Adrenal gland (tissue), 9 donors: ENCODE measurements at regions not wholly inside any gene's neighbourhood (a gene's known extent, or its start where the extent isn't known, plus 50 kb on each side); places are given as distances from the start of the nearest gene placed in this dataset.

Experiments
- DNase-seq, 7 donors: peaks; one replicate each; pipeline ENCODE4 v3.0.0-alpha.2; 2019 to 2020
- H3K27ac ChIP-seq, 5 donors: fragments of 200-600 bp; sonication (generic) in 4 of 5; 1 replicate in 3 of 5; 2 replicates in 2 of 5; pipeline versions ENCODE4 v1.5.1 to v1.8.0; 2016 to 2020; ENCODE audit warnings: mild to moderate bottlenecking in 1 of 5
- H3K27me3 ChIP-seq: fragments of 200-600 bp; 2 replicates; pipeline ENCODE4 v1.8.0; 2021
- H3K36me3 ChIP-seq, 2 donors: fragments of 200-600 bp; replicated peaks in 1 of 2; 1 replicate in 1 of 2; 2 replicates in 1 of 2; pipeline versions ENCODE4 v1.5.1 to v1.8.0; 2018 to 2022
- H3K4me1 ChIP-seq, 2 donors: fragments of 200-600 bp; replicated peaks in 1 of 2; 1 replicate in 1 of 2; 2 replicates in 1 of 2; pipeline versions ENCODE4 v1.5.1 to v1.8.0; 2018 to 2021
- H3K4me3 ChIP-seq, 4 donors: fragments of 200-600 bp; sonication (generic) in 3 of 4; one replicate each; pipeline ENCODE4 v1.5.1; 2016 to 2018
- H3K9me3 ChIP-seq, 3 donors: fragments of 200-600 bp; sonication (generic) in 1 of 3; replicated peaks in 1 of 3; 1 replicate in 2 of 3; 2 replicates in 1 of 3; pipeline versions ENCODE4 v1.5.1 to v1.8.0; 2016 to 2021
- POLR2A ChIP-seq, 2 donors: fragments of 450-650 bp; IDR thresholded peaks; one replicate each; pipeline ENCODE4 v1.6.1; 2017; ENCODE audit warnings: antibody characterized with exemption in 2 of 2, mild to moderate bottlenecking in 2 of 2, moderate library complexity in 1 of 2
- WGBS, 4 donors: extraction: QIAGEN DNeasy Blood & Tissue Kit in 2 of 4; methylation state at CpG; one replicate each; pipeline versions ENCODE4 v1.1.5 to v1.1.7; 2013 to 2017; 5-methylcytosine and 5-hydroxymethylcytosine counted together
- intact Hi-C, 2 donors: fragments of 100-400 bp; cut with DNase I; formaldehyde crosslinking; loops; one replicate each; pipeline versions ENCODE4 v1.14.1 to v1.15.0; 2022 to 2023
- TF ChIP-seq, protein P1 (sequence below), 6 experiments: fragments of 450-650 bp in 4 of 6; fragments of 200-600 bp in 2 of 6; sonication (generic) in 1 of 6; IDR thresholded peaks; 1 replicate in 5 of 6; 2 replicates in 1 of 6; pipeline versions ENCODE4 v1.5.1 to v1.8.0; 2016 to 2021; ENCODE audit warnings: antibody characterized with exemption in 6 of 6, mild to moderate bottlenecking in 2 of 6, moderate library complexity in 1 of 6
- donor health status: healthy with polysubstance abuse.
- donor health status: Bipolar disorder and iron deficiency.
- donor health status: DM: yes; HTN: yes; CAD: no.
- donor health status: DM: no; HTN: no; CAD: no.
- donor health status: DM: no; HTN: no; CAD: no.

DNA sequence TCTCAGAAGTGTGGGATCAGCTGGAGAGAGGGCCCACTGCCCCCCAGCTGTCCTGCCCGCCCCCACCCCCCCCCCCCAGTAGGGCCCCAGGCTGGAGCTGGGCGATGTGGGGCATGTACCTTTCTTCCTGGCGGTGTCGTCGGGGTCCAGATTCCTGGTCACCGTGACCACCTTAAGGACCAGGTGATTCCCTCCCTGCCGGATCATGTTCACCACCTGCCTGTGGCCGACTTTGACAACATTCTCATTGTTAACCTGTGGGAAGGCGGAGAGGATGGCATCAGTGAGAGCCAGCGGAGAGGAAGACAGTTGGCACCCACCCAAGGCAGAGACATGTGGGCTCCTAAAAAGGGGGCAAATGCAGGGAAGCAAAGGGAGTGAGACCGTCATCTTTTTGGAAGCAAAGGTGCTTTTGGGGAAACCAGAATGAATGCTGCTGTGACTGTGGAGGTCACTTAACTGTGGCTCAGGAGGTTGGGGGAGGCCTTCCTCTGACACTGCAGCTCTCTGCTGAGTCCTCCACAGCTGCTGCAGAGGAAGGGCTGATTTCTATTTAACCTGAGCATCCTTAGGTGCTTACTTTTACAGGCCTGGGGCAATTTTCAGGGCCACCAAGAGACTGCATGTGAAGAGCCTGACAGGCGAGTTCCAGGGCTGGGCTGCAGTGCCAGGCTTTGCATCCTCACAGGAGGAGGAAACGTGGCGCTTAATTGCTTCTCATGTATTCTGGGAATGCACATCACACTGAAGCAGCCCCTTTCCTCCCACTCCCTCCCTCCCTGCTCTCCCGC is 104.5 kb downstream of the CTTN start:
- Histone ChIP-seq H3K27me3 (no peaks in the 10 kb centered on the region), H3K4me3 (no peak overlapping the region), H3K27ac (no peak overlapping the region), H3K4me1 (no peaks in the 10 kb centered on the region), H3K36me3 (no peaks in the 10 kb centered on the region), H3K9me3 (no peaks in the 10 kb centered on the region)
- intact Hi-C loops: no loop called here
- no peak for DNase-seq
- 84 to 92% (median 91%) methylated on average over 8 to 15 of the region's 15 CpGs for WGBS, 4 donors
- TF ChIP-seq, protein P1, sequence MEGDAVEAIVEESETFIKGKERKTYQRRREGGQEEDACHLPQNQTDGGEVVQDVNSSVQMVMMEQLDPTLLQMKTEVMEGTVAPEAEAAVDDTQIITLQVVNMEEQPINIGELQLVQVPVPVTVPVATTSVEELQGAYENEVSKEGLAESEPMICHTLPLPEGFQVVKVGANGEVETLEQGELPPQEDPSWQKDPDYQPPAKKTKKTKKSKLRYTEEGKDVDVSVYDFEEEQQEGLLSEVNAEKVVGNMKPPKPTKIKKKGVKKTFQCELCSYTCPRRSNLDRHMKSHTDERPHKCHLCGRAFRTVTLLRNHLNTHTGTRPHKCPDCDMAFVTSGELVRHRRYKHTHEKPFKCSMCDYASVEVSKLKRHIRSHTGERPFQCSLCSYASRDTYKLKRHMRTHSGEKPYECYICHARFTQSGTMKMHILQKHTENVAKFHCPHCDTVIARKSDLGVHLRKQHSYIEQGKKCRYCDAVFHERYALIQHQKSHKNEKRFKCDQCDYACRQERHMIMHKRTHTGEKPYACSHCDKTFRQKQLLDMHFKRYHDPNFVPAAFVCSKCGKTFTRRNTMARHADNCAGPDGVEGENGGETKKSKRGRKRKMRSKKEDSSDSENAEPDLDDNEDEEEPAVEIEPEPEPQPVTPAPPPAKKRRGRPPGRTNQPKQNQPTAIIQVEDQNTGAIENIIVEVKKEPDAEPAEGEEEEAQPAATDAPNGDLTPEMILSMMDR (IDR thresholded peaks at IDR 0.05): no peak
- TF ChIP-seq POLR2A (IDR thresholded peaks at IDR 0.05): no peak

DNA sequence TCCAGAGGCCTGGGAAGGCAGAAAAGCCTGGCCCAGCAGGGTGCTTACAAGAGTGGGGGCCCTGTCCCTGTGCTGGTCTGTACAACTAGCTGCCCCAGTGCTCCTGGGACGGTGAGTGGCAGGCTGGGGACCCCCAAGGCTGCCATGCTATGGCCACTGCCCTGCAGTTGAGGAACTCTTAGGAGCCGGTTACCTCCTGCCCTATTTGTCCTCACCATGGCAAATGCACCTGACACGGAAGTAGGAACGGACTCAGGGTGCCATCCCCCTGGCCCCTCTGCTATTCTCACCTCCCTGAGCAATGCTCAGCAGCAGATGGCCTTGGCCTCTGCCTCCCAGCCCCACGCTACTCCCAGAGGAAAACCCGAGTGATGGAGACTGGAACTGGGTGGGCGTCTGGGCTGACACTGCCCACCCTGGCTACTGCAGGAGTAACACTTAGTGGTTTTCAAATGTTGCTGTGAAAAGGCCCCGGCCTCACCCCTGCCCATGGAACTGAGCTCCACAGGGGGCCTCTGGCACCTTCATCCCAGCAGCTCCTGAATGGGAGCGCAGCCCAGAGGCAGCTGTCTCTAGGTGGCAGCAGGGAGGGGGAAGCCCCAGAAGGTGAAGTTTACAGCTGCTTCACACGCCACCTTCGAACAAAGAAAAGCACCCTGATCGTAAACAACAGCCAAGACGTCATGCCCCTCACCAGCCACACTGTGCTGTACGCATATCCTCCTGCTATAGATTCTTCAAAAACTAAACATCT is 105.3 kb downstream of the CTTN start:
- Histone ChIP-seq H3K27ac (no peak overlapping the region), H3K9me3 (no peaks in the 10 kb centered on the region), H3K36me3 (no peaks in the 10 kb centered on the region), H3K4me1 (no peaks in the 10 kb centered on the region), H3K27me3 (no peaks in the 10 kb centered on the region), H3K4me3 (no peak overlapping the region)
- TF ChIP-seq, protein P1 (IDR thresholded peaks at IDR 0.05): no peak
- TF ChIP-seq POLR2A (IDR thresholded peaks at IDR 0.05): no peak
- intact Hi-C loops: no loop called here
- no peak for DNase-seq
- 83 to 89% (median 87%) methylated on average over 9 to 14 of the region's 14 CpGs for WGBS, 4 donors

DNA sequence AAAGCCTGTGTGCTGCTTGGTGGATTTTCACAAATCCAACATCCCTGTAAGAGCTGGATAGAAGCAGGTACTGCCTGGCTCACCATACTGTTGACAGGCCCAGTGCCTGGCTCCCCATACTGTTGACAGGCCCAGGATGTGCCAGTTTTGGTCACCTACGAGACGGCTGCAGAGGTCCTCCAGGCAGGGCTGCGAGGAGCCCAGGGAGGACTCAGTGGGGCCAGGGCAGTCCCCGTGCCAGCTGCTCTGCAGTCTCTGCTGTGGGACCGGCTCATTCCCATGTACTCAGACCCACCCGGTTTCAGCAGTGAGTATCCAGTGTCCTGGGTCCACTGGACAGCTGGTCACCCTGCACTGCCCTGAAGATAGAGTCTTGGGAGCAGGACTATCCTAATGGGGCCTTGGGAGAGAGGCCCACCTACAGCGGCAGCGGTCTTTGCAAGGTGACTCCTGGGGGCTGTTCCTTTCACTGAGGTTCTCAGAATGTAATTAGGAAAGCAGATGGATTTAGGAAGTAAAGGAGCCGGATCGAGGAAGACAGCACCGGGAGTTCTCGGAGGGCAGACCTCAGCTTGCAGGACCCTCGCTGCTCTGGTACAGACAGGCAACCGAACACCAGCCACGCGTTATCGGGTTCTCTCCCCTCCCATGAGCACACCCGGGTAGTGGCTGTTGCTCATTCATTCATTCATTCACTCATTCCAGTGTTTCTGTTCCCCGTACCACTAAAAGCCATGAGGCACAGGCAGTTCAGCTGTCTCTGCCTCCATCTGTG is 106.1 kb downstream of the CTTN start:
- H3K36me3 ChIP-seq: no peaks in the 10 kb centered on the region
- TF ChIP-seq, protein P1 (IDR thresholded peaks at IDR 0.05): no peak
- no peak for TF ChIP-seq POLR2A (IDR thresholded peaks at IDR 0.05)
- no peak overlapping the region for H3K27ac ChIP-seq
- no peak for DNase-seq
- H3K9me3 ChIP-seq: no peaks in the 10 kb centered on the region
- intact Hi-C loops: no loop called here
- H3K27me3 ChIP-seq: no peaks in the 10 kb centered on the region
- 93 to 96% (median 95%) methylated on average over 13 to 19 of the region's 19 CpGs for WGBS, 4 donors
- H3K4me1 ChIP-seq: no peaks in the 10 kb centered on the region
- H3K4me3 ChIP-seq: no peak overlapping the region

DNA sequence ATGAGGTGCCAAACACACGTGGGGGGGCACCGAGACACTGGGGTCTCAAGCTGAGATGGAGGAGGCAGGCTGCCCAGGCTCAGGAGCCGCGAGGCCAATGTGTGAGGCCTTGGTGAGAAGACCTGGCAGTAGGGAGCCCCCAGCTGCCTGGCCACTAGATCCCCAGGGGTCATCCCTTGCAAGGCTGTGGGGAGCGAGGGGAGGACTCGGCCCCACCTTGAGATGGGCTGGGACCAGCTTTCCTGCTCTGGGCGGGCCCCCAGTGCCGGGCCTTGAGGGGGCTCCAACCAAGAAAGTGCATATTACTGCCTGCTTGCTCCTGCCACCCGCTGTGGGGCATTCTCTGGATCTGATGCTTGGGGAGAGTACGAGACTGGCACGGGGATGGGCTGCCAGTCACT is 107.0 kb downstream of the CTTN start:
- Histone ChIP-seq H3K27me3 (no peaks in the 10 kb centered on the region), H3K27ac (no peak overlapping the region), H3K4me1 (no peaks in the 10 kb centered on the region), H3K36me3 (no peaks in the 10 kb centered on the region), H3K4me3 (no peak overlapping the region), H3K9me3 (no peaks in the 10 kb centered on the region)
- 83 to 90% (median 87%) methylated on average over 7 to 11 of the region's 11 CpGs for WGBS, 4 donors
- intact Hi-C loops: no loop called here
- no peak for TF ChIP-seq POLR2A (IDR thresholded peaks at IDR 0.05)
- TF ChIP-seq, protein P1 (IDR thresholded peaks at IDR 0.05): no peak
- no peak for DNase-seq
